ENCODE measurements at regions not wholly inside any gene's neighbourhood (a gene's known extent, or its start where the extent isn't known, plus 50 kb on each side); places are given as distances from the start of the nearest gene placed in this dataset.

- Histone ChIP-seq H3K27me3 (ENCODE audit: insufficient read depth, poor library complexity, severe bottlenecking) (no peaks in the 10 kb centered on the region), H3K36me3 (ENCODE audit: low read depth) (no peaks in the 10 kb centered on the region), H3K9me3 (ENCODE audit: severe bottlenecking) (no peaks in the 10 kb centered on the region), H3K27ac (ENCODE audit: poor library complexity, severe bottlenecking) (no peak overlapping the region), H3K4me1 (ENCODE audit: insufficient read depth, poor library complexity, severe bottlenecking) (no peaks in the 10 kb centered on the region), H3K4me3 (ENCODE audit: severe bottlenecking) (no peak overlapping the region)
- no peak for ATAC-seq (ENCODE audit: low read depth)
- no peak for DNase-seq (ENCODE audit: low spot score)
- TF ChIP-seq CTCF (IDR thresholded peaks at IDR 0.05; ENCODE audit: poor library complexity, severe bottlenecking): no peak
Observed at GRCh38 chr13:40016953-40017660, 361.6 kb downstream of the COG6 start.

- no peak overlapping the region for H3K27ac ChIP-seq (ENCODE audit: poor library complexity, severe bottlenecking)
- TF ChIP-seq CTCF (IDR thresholded peaks at IDR 0.05; ENCODE audit: poor library complexity, severe bottlenecking): no peak
- no peaks in the 10 kb centered on the region for H3K27me3 ChIP-seq (ENCODE audit: insufficient read depth, poor library complexity, severe bottlenecking)
- H3K4me3 ChIP-seq (ENCODE audit: severe bottlenecking): no peak overlapping the region
- H3K36me3 ChIP-seq (ENCODE audit: low read depth): no peaks in the 10 kb centered on the region
- ATAC-seq (ENCODE audit: low read depth): no peak
- no peak for DNase-seq (ENCODE audit: low spot score)
- no peaks in the 10 kb centered on the region for H3K4me1 ChIP-seq (ENCODE audit: insufficient read depth, poor library complexity, severe bottlenecking)
- no peaks in the 10 kb centered on the region for H3K9me3 ChIP-seq (ENCODE audit: severe bottlenecking)
Observed at GRCh38 chr13:40017662-40018262, 362.3 kb downstream of the COG6 start.

- Histone ChIP-seq H3K36me3 (ENCODE audit: low read depth) (no peaks in the 10 kb centered on the region), H3K27ac (ENCODE audit: poor library complexity, severe bottlenecking) (no peak overlapping the region), H3K4me1 (ENCODE audit: insufficient read depth, poor library complexity, severe bottlenecking) (no peaks in the 10 kb centered on the region), H3K4me3 (ENCODE audit: severe bottlenecking) (no peak overlapping the region), H3K9me3 (ENCODE audit: severe bottlenecking) (no peaks in the 10 kb centered on the region), H3K27me3 (ENCODE audit: insufficient read depth, poor library complexity, severe bottlenecking) (no peaks in the 10 kb centered on the region)
- no peak for TF ChIP-seq CTCF (IDR thresholded peaks at IDR 0.05; ENCODE audit: poor library complexity, severe bottlenecking)
- ATAC-seq (ENCODE audit: low read depth): no peak
- DNase-seq (ENCODE audit: low spot score): no peak
Observed at GRCh38 chr13:40023595-40024203, 368.2 kb downstream of the COG6 start.

GRCh38 chr13:40024204-40024966, 368.9 kb downstream of the COG6 start:
- no peak overlapping the region for H3K27ac ChIP-seq (ENCODE audit: poor library complexity, severe bottlenecking)
- TF ChIP-seq CTCF (IDR thresholded peaks at IDR 0.05; ENCODE audit: poor library complexity, severe bottlenecking): no peak
- H3K36me3 ChIP-seq (ENCODE audit: low read depth): no peaks in the 10 kb centered on the region
- H3K27me3 ChIP-seq (ENCODE audit: insufficient read depth, poor library complexity, severe bottlenecking): no peaks in the 10 kb centered on the region
- ATAC-seq (ENCODE audit: low read depth): no peak
- H3K4me3 ChIP-seq (ENCODE audit: severe bottlenecking): no peak overlapping the region
- no peaks in the 10 kb centered on the region for H3K4me1 ChIP-seq (ENCODE audit: insufficient read depth, poor library complexity, severe bottlenecking)
- H3K9me3 ChIP-seq (ENCODE audit: severe bottlenecking): no peaks in the 10 kb centered on the region
- DNase-seq (ENCODE audit: low spot score): no peak

All from RWPE2 (cell line).